Occipital lobe (tissue), 1 donor: ENCODE measurements at regions not wholly inside any gene's neighbourhood (a gene's known extent, or its start where the extent isn't known, plus 50 kb on each side); places are given as distances from the start of the nearest gene placed in this dataset.
"Not testable (repeated sequence)": the region's sequence is repeated elsewhere in the genome, so short reads cannot be mapped to it uniquely, and the experiment has no call there.

ENCODE experiments used
- DNase-seq: peaks from one replicate; lab custom pipeline; 2025; lab: John Stamatoyannopoulos, UW

- no peak for DNase-seq
These were observed 439.7 kb upstream of the FRG1 start for GRCh38 chr4:189500970-189501369.

GRCh38 chr4:189502841-189503435, 437.7 kb upstream of the FRG1 start:
- no peak for DNase-seq

- DNase-seq, result no peak
These were observed 436.5 kb upstream of the FRG1 start for GRCh38 chr4:189504220-189504619.

GRCh38 chr4:189505380-189505779, 435.3 kb upstream of the FRG1 start:
- no peak for DNase-seq

GRCh38 chr4:189506080-189506479, 434.6 kb upstream of the FRG1 start:
- no peak for DNase-seq

GRCh38 chr4:189507060-189507459, 433.6 kb upstream of the FRG1 start:
- no peak for DNase-seq

GRCh38 chr4:189510601-189511000, 430.1 kb upstream of the FRG1 start:
- no peak for DNase-seq

GRCh38 chr4:189511581-189511980, 429.1 kb upstream of the FRG1 start:
- no peak for DNase-seq

- no peak for DNase-seq
These were observed 427.3 kb upstream of the FRG1 start for GRCh38 chr4:189513421-189513820.

- no peak for DNase-seq
These were observed 426.5 kb upstream of the FRG1 start for GRCh38 chr4:189514209-189514608.

GRCh38 chr4:189516902-189517301, 423.8 kb upstream of the FRG1 start:
- no peak for DNase-seq

GRCh38 chr4:189519186-189519585, 421.5 kb upstream of the FRG1 start:
- DNase-seq, result no peak

- DNase-seq, result no peak
These were observed 415.4 kb upstream of the FRG1 start for GRCh38 chr4:189525304-189525703.

GRCh38 chr4:189530848-189531247, 409.8 kb upstream of the FRG1 start:
- DNase-seq, result no peak

- no peak for DNase-seq
These were observed 407.1 kb upstream of the FRG1 start for GRCh38 chr4:189533603-189534002.

GRCh38 chr4:189547559-189547958, 393.1 kb upstream of the FRG1 start:
- DNase-seq, result no peak

- no peak for DNase-seq
These were observed 392.1 kb upstream of the FRG1 start for GRCh38 chr4:189548484-189549125.

- DNase-seq, result not testable (repeated sequence)
These were observed 388.6 kb upstream of the FRG1 start for GRCh38 chr4:189551931-189552670.

- DNase-seq, result not testable (repeated sequence)
These were observed 380.1 kb upstream of the FRG1 start for GRCh38 chr4:189560605-189561004.

GRCh38 chr4:189563751-189564150, 376.9 kb upstream of the FRG1 start:
- not testable (repeated sequence) for DNase-seq

GRCh38 chr4:189566271-189566670, 374.4 kb upstream of the FRG1 start:
- not testable (repeated sequence) for DNase-seq

GRCh38 chr4:189566900-189567299, 373.8 kb upstream of the FRG1 start:
- DNase-seq, result not testable (repeated sequence)

GRCh38 chr4:189579645-189580044, 361.0 kb upstream of the FRG1 start:
- DNase-seq, result not testable (repeated sequence)
